Breast epithelium (tissue), 4 donors: ENCODE measurements at regions not wholly inside any gene's neighbourhood (a gene's known extent, or its start where the extent isn't known, plus 50 kb on each side); places are given as distances from the start of the nearest gene placed in this dataset.
"Not testable (repeated sequence)": the region's sequence is repeated elsewhere in the genome, so short reads cannot be mapped to it uniquely, and the experiment has no call there.

Experiments used
- DNase-seq, 2 donors: peaks; one replicate each; pipeline ENCODE4 v3.0.0-alpha.2; 2019; ENCODE audit warnings: low spot score in 2 of 2
- H3K27ac ChIP-seq, 2 donors: fragments of 200-600 bp; sonication (generic) in 1 of 2; one replicate each; pipeline ENCODE4 v1.5.1; 2016 to 2019; ENCODE audit warnings: mild to moderate bottlenecking in 1 of 2
- H3K27me3 ChIP-seq, 2 donors: fragments of 200-600 bp; sonication (generic) in 1 of 2; one replicate each; pipeline versions ENCODE4 v1.5.1 to v1.6.0; 2017 to 2019; ENCODE audit warnings: control low read depth in 1 of 2, mild to moderate bottlenecking in 1 of 2
- H3K36me3 ChIP-seq: fragments of 200-600 bp; one replicate; pipeline ENCODE4 v1.5.1; 2019
- H3K4me1 ChIP-seq, 2 donors: fragments of 200-600 bp; sonication (generic); one replicate each; pipeline ENCODE4 v1.5.1; 2016 to 2019; ENCODE audit warnings: control low read depth in 1 of 2
- H3K4me3 ChIP-seq, 3 donors: fragments of 200-600 bp; sonication (generic); 1 replicate in 2 of 3; 2 replicates in 1 of 3; pipeline ENCODE4 v1.5.1; 2016 to 2019; ENCODE audit warnings: mild to moderate bottlenecking in 3 of 3, moderate library complexity in 2 of 3
- H3K9me3 ChIP-seq, 2 donors: fragments of 200-600 bp; sonication (generic) in 1 of 2; one replicate each; pipeline ENCODE4 v1.5.1; 2016 to 2019; ENCODE audit warnings: control low read depth in 1 of 2
- CTCF ChIP-seq, 3 donors: fragments of 450-650 bp; IDR thresholded peaks; one replicate each; pipeline ENCODE4 v1.5.1; 2016 to 2017; ENCODE audit warnings: antibody characterized with exemption in 3 of 3, mild to moderate bottlenecking in 3 of 3, moderate library complexity in 3 of 3
- POLR2A ChIP-seq: fragments of 450-650 bp; IDR thresholded peaks from one replicate; pipeline ENCODE4 v1.6.1; 2016; ENCODE audit warnings: antibody characterized with exemption, mild to moderate bottlenecking, moderate library complexity
- POLR2AphosphoS5 ChIP-seq, 3 donors: sonication (generic); formaldehyde crosslinking; IDR thresholded peaks; one replicate each; pipeline ENCODE4 v1.6.1; 2017; ENCODE audit warnings: antibody characterized with exemption in 3 of 3
- intact Hi-C: fragments of 100-400 bp; cut with DNase I; formaldehyde crosslinking; loops from one replicate; pipeline ENCODE4 v1.15.1; 2023; ENCODE audit warnings: low total_unique reads

- Histone ChIP-seq H3K4me3 (no peak overlapping the region), H3K9me3 (no peaks in the 10 kb centered on the region), H3K27ac (peak overlapping the region; percentile 72 to 83), H3K27me3 (no peaks in the 10 kb centered on the region), H3K4me1 (peaks cover 0 to 3% of the 10 kb centered on the region in 2 donors), H3K36me3 (no peaks in the 10 kb centered on the region)
- peak; percentile 60 to 85 for DNase-seq
- intact Hi-C loops = loop anchor here (10.0 kb wide), 1 partner anchor 1404 kb away; no protein-coding TSS in a partner anchor
- TF ChIP-seq POLR2A = no peak
- TF ChIP-seq POLR2AphosphoS5 (IDR thresholded peaks at IDR 0.05) = peak in 1 of 3 donors; percentile 39
- TF ChIP-seq CTCF (IDR thresholded peaks at IDR 0.05) = peak in 2 of 3 donors; percentile 7 to 38
Measured at GRCh38 chr1:8239039-8239305, 78.9 kb upstream of the SLC45A1 start.

- Histone ChIP-seq H3K27me3 (no peaks in the 10 kb centered on the region), H3K4me3 (no peak overlapping the region), H3K27ac (peak overlapping the region; percentile 57 to 72), H3K9me3 (no peaks in the 10 kb centered on the region), H3K36me3 (no peaks in the 10 kb centered on the region), H3K4me1 (peaks cover 0 to 3% of the 10 kb centered on the region in 2 donors)
- intact Hi-C loops = loop anchor here (10.0 kb wide), 1 partner anchor 1404 kb away; no protein-coding TSS in a partner anchor
- TF ChIP-seq CTCF (IDR thresholded peaks at IDR 0.05) (no peak), POLR2AphosphoS5 (IDR thresholded peaks at IDR 0.05) (no peak), POLR2A (no peak)
- DNase-seq = no peak
Measured at GRCh38 chr1:8238141-8239038, 79.5 kb upstream of the SLC45A1 start.

GRCh38 chr1:8232036-8232757 lies 85.7 kb upstream of the SLC45A1 start:
- Histone ChIP-seq H3K9me3 (no peaks in the 10 kb centered on the region), H3K27me3 (no peaks in the 10 kb centered on the region), H3K4me3 (no peak overlapping the region), H3K4me1 (no peaks in the 10 kb centered on the region), H3K27ac (no peak overlapping the region), H3K36me3 (no peaks in the 10 kb centered on the region)
- no peak for TF ChIP-seq POLR2AphosphoS5 (IDR thresholded peaks at IDR 0.05)
- TF ChIP-seq POLR2A = no peak
- TF ChIP-seq CTCF (IDR thresholded peaks at IDR 0.05) = no peak
- intact Hi-C loops = loop anchor here (10.0 kb wide), 1 partner anchor 1397 kb away; no protein-coding TSS in a partner anchor
- DNase-seq = no peak

- H3K4me1 ChIP-seq = no peaks in the 10 kb centered on the region
- TF ChIP-seq POLR2AphosphoS5 (IDR thresholded peaks at IDR 0.05) = no peak
- no peak for TF ChIP-seq POLR2A
- no peak for TF ChIP-seq CTCF (IDR thresholded peaks at IDR 0.05)
- DNase-seq = peak in 1 of 2 donors; percentile 40
- intact Hi-C loops = loop anchor here (10.0 kb wide), 1 partner anchor 1395 kb away; no protein-coding TSS in a partner anchor
- H3K27me3 ChIP-seq = no peaks in the 10 kb centered on the region
- H3K27ac ChIP-seq = peak overlapping the region; percentile 68 to 71
- H3K9me3 ChIP-seq = no peaks in the 10 kb centered on the region
- no peak overlapping the region for H3K4me3 ChIP-seq
- no peaks in the 10 kb centered on the region for H3K36me3 ChIP-seq
Measured at GRCh38 chr1:8230292-8230621, 87.7 kb upstream of the SLC45A1 start.

- H3K27me3 ChIP-seq = no peaks in the 10 kb centered on the region
- H3K4me3 ChIP-seq = no peak overlapping the region
- no peaks in the 10 kb centered on the region for H3K4me1 ChIP-seq
- no peak overlapping the region for H3K27ac ChIP-seq
- intact Hi-C loops = no loop called here
- no peak for DNase-seq
- no peaks in the 10 kb centered on the region for H3K9me3 ChIP-seq
- TF ChIP-seq CTCF (IDR thresholded peaks at IDR 0.05) (no peak), POLR2A (no peak), POLR2AphosphoS5 (IDR thresholded peaks at IDR 0.05) (no peak)
- no peaks in the 10 kb centered on the region for H3K36me3 ChIP-seq
Measured at GRCh38 chr1:8228253-8228652, 89.7 kb upstream of the SLC45A1 start.

- H3K36me3 ChIP-seq, H3K9me3 ChIP-seq, H3K27ac ChIP-seq, H3K4me3 ChIP-seq, DNase-seq, H3K4me1 ChIP-seq, H3K27me3 ChIP-seq, intact Hi-C loops: not testable (repeated sequence)
Measured at GRCh38 chr1:8227674-8228073, 90.2 kb upstream of the SLC45A1 start.
